ENCODE measurements at regions not wholly inside any gene's neighbourhood (a gene's known extent, or its start where the extent isn't known, plus 50 kb on each side); places are given as distances from the start of the nearest gene placed in this dataset.

- Histone ChIP-seq H3K9me3 (ENCODE audit: low read length) (peaks cover 85% of the 10 kb centered on the region), H3K36me3 (replicated peaks in 1 of 2; ENCODE audit: control insufficient read depth in 1 of 2, insufficient read depth in 2 of 2, low read length in 2 of 2) (no peaks in the 10 kb centered on the region), H3K4me1 (ENCODE audit: insufficient read depth, low read length) (no peaks in the 10 kb centered on the region), H3K79me2 (ENCODE audit: insufficient read depth, low read length) (no peaks in the 10 kb centered on the region), H3K4me3 (replicated peaks in 1 of 3; ENCODE audit: insufficient read depth in 1 of 3, low read depth in 2 of 3, low read length in 3 of 3) (no peak overlapping the region), H3K9ac (ENCODE audit: insufficient read depth, low read depth, low read length) (no peak overlapping the region), H2AFZ (ENCODE audit: low read length) (no peak overlapping the region), H4K20me1 (ENCODE audit: insufficient read depth, low read length) (no peaks in the 10 kb centered on the region), H3K4me2 (ENCODE audit: low read depth, low read length) (no peak overlapping the region), H3K27ac (ENCODE audit: extremely low read length, insufficient read depth, low read length) (no peak overlapping the region), H3K27me3 (ENCODE audit: control insufficient read depth in 1 of 2, insufficient read depth in 2 of 2, low read length in 2 of 2) (no peaks in the 10 kb centered on the region)
- in situ Hi-C loops (cut with HindIII; ENCODE audit: extremely low pct_ligation_motif_present, low pct_unique_long_range_greater_than_20kb) = no loop called here
- POLR2A ChIA-PET = no interaction called here
- BruUV-seq (replicated peaks) = no TSS peak
- no peak for FAIRE-seq
- no peak for DNase-seq (ENCODE audit: low spot score)
- CTCF ChIA-PET (ENCODE audit: low intra/inter-chr PET ratio, low total read pairs) = no interaction called here
- intact Hi-C loops (cut with micrococcal nuclease; ENCODE audit: unreplicated experiment) = no loop called here
- TF ChIP-seq, protein P1, sequence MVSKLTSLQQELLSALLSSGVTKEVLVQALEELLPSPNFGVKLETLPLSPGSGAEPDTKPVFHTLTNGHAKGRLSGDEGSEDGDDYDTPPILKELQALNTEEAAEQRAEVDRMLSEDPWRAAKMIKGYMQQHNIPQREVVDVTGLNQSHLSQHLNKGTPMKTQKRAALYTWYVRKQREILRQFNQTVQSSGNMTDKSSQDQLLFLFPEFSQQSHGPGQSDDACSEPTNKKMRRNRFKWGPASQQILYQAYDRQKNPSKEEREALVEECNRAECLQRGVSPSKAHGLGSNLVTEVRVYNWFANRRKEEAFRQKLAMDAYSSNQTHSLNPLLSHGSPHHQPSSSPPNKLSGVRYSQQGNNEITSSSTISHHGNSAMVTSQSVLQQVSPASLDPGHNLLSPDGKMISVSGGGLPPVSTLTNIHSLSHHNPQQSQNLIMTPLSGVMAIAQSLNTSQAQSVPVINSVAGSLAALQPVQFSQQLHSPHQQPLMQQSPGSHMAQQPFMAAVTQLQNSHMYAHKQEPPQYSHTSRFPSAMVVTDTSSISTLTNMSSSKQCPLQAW (CRISPR knock-in tag; IDR thresholded peaks at IDR 0.05) = no peak
- TF ChIP-seq SRSF1 (optimal IDR thresholded peaks at IDR 0.05; ENCODE audit: low read depth, low read length) (no peak), HMGXB3 (CRISPR knock-in tag; IDR thresholded peaks at IDR 0.05; ENCODE audit: borderline replicate concordance) (no peak), KLF15 (CRISPR knock-in tag; IDR thresholded peaks at IDR 0.05; ENCODE audit: borderline replicate concordance) (no peak), MBD4 (IDR thresholded peaks at IDR 0.05; ENCODE audit: borderline replicate concordance, low read length) (no peak), RXRA (CRISPR knock-in tag; IDR thresholded peaks at IDR 0.05) (no peak), DNMT1 (CRISPR knock-in tag; IDR thresholded peaks at IDR 0.05) (no peak)
- TF ChIP-seq, protein P2, sequence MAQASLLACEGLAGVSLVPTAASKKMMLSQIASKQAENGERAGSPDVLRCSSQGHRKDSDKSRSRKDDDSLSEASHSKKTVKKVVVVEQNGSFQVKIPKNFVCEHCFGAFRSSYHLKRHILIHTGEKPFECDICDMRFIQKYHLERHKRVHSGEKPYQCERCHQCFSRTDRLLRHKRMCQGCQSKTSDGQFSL (CRISPR knock-in tag; IDR thresholded peaks at IDR 0.05) = no peak
- no peak for ATAC-seq
- WGBS (ENCODE audit: low lambda C conversion rate) = 0% methylated on average over 1 of the region's 1 CpG
Measured at GRCh38 chr2:14459786-14460325, 172.7 kb upstream of the LRATD1 start.

Measured in HepG2 (cell line).